ENCODE measurements at regions not wholly inside any gene's neighbourhood (a gene's known extent, or its start where the extent isn't known, plus 50 kb on each side); places are given as distances from the start of the nearest gene placed in this dataset.
"Not testable (repeated sequence)": the region's sequence is repeated elsewhere in the genome, so short reads cannot be mapped to it uniquely, and the experiment has no call there.

GRCh38 chr11:134944131-134944530, 532.1 kb upstream of the B3GAT1 start:
- no peak for DNase-seq (ENCODE audit: low spot score)

- no peak for DNase-seq (ENCODE audit: low spot score)
Measured at GRCh38 chr11:134943544-134943943, 531.5 kb upstream of the B3GAT1 start.

- DNase-seq (ENCODE audit: low spot score), result no peak
Measured at GRCh38 chr11:134942681-134943080, 530.6 kb upstream of the B3GAT1 start.

- DNase-seq (ENCODE audit: low spot score), result not testable (repeated sequence)
Measured at GRCh38 chr11:134941936-134942600, 530.0 kb upstream of the B3GAT1 start.

- no peak for DNase-seq (ENCODE audit: low spot score)
Measured at GRCh38 chr11:134941326-134941725, 529.3 kb upstream of the B3GAT1 start.

- no peak for DNase-seq (ENCODE audit: low spot score)
Measured at GRCh38 chr11:134940441-134941126, 528.5 kb upstream of the B3GAT1 start.

- peak; percentile 11 for DNase-seq (ENCODE audit: low spot score)
Measured at GRCh38 chr11:134939905-134940304, 527.9 kb upstream of the B3GAT1 start.

- no peak for DNase-seq (ENCODE audit: low spot score)
Measured at GRCh38 chr11:134939031-134939430, 527.0 kb upstream of the B3GAT1 start.

GRCh38 chr11:134938212-134938611, 526.2 kb upstream of the B3GAT1 start:
- no peak for DNase-seq (ENCODE audit: low spot score)

GRCh38 chr11:134937193-134937592, 525.2 kb upstream of the B3GAT1 start:
- DNase-seq (ENCODE audit: low spot score), result not testable (repeated sequence)

GRCh38 chr11:134932761-134933160, 520.7 kb upstream of the B3GAT1 start:
- no peak for DNase-seq (ENCODE audit: low spot score)

- no peak for DNase-seq (ENCODE audit: low spot score)
Measured at GRCh38 chr11:134925432-134925831, 513.4 kb upstream of the B3GAT1 start.

GRCh38 chr11:134923441-134923840, 511.4 kb upstream of the B3GAT1 start:
- DNase-seq (ENCODE audit: low spot score), result no peak

GRCh38 chr11:134921938-134922337, 509.9 kb upstream of the B3GAT1 start:
- DNase-seq (ENCODE audit: low spot score), result no peak

- no peak for DNase-seq (ENCODE audit: low spot score)
Measured at GRCh38 chr11:134920851-134921608, 509.0 kb upstream of the B3GAT1 start.

- DNase-seq (ENCODE audit: low spot score), result no peak
Measured at GRCh38 chr11:134916421-134917213, 504.6 kb upstream of the B3GAT1 start.

GRCh38 chr11:134915881-134916280, 503.8 kb upstream of the B3GAT1 start:
- DNase-seq (ENCODE audit: low spot score), result no peak

GRCh38 chr11:134915212-134915611, 503.2 kb upstream of the B3GAT1 start:
- no peak for DNase-seq (ENCODE audit: low spot score)

- DNase-seq (ENCODE audit: low spot score), result no peak
Measured at GRCh38 chr11:134913999-134914590, 502.1 kb upstream of the B3GAT1 start.

- no peak for DNase-seq (ENCODE audit: low spot score)
Measured at GRCh38 chr11:134913391-134913790, 501.3 kb upstream of the B3GAT1 start.

GRCh38 chr11:134911514-134912180, 499.6 kb upstream of the B3GAT1 start:
- no peak for DNase-seq (ENCODE audit: low spot score)

Data from HuH-7.5 (cell line).